GM12872 (cell line): ENCODE measurements at regions not wholly inside any gene's neighbourhood (a gene's known extent, or its start where the extent isn't known, plus 50 kb on each side); places are given as distances from the start of the nearest gene placed in this dataset.

ENCODE experiments used
- TF ChIP-seq, protein P1 (sequence below): IDR thresholded peaks from 3 replicates; pipeline ENCODE4 v1.5.1; 2011; ENCODE audit warnings: low read depth, mild to moderate bottlenecking, low read length, moderate library complexity; ENCODE audit not compliant: insufficient read depth

- TF ChIP-seq, protein P1, sequence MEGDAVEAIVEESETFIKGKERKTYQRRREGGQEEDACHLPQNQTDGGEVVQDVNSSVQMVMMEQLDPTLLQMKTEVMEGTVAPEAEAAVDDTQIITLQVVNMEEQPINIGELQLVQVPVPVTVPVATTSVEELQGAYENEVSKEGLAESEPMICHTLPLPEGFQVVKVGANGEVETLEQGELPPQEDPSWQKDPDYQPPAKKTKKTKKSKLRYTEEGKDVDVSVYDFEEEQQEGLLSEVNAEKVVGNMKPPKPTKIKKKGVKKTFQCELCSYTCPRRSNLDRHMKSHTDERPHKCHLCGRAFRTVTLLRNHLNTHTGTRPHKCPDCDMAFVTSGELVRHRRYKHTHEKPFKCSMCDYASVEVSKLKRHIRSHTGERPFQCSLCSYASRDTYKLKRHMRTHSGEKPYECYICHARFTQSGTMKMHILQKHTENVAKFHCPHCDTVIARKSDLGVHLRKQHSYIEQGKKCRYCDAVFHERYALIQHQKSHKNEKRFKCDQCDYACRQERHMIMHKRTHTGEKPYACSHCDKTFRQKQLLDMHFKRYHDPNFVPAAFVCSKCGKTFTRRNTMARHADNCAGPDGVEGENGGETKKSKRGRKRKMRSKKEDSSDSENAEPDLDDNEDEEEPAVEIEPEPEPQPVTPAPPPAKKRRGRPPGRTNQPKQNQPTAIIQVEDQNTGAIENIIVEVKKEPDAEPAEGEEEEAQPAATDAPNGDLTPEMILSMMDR, result no peak
Measured at GRCh38 chr12:94717656-94718055, 67.3 kb upstream of the TMCC3 start.

GRCh38 chr12:94717108-94717507 lies 66.8 kb upstream of the TMCC3 start:
- TF ChIP-seq, protein P1, result no peak

- TF ChIP-seq, protein P1, result no peak
Measured at GRCh38 chr12:94716339-94716738, 66.0 kb upstream of the TMCC3 start.

GRCh38 chr12:94714378-94715114 lies 64.2 kb upstream of the TMCC3 start:
- TF ChIP-seq, protein P1, result no peak

GRCh38 chr12:94712815-94713515 lies 62.6 kb upstream of the TMCC3 start:
- TF ChIP-seq, protein P1, result no peak

GRCh38 chr12:94710933-94711332 lies 60.6 kb upstream of the TMCC3 start:
- TF ChIP-seq, protein P1, result peak; percentile 74

GRCh38 chr12:94707892-94708291 lies 57.5 kb upstream of the TMCC3 start:
- TF ChIP-seq, protein P1, result no peak
